ENCODE measurements at regions not wholly inside any gene's neighbourhood (a gene's known extent, or its start where the extent isn't known, plus 50 kb on each side); places are given as distances from the start of the nearest gene placed in this dataset.

DNA sequence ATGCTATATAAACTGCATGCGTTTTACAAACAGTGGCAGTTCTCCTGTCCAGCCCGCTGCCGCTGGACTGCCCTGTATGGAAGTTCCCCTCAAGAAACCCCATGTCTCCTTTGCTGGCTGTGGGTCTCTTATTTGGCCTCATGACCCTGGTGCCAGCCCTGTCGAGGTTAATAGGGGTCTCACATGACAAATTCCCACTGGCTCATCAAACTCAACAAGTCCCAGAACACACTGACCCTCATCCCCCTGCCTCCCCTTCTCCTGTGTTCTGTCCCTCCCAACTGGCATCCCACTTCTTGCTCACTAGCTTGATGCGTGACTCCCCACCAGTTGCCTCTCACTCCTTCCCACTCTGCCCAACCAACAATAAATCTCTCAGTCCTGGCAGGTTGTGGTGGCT lies 137.6 kb upstream of the HS6ST1 start:
- TF ChIP-seq, protein P1, sequence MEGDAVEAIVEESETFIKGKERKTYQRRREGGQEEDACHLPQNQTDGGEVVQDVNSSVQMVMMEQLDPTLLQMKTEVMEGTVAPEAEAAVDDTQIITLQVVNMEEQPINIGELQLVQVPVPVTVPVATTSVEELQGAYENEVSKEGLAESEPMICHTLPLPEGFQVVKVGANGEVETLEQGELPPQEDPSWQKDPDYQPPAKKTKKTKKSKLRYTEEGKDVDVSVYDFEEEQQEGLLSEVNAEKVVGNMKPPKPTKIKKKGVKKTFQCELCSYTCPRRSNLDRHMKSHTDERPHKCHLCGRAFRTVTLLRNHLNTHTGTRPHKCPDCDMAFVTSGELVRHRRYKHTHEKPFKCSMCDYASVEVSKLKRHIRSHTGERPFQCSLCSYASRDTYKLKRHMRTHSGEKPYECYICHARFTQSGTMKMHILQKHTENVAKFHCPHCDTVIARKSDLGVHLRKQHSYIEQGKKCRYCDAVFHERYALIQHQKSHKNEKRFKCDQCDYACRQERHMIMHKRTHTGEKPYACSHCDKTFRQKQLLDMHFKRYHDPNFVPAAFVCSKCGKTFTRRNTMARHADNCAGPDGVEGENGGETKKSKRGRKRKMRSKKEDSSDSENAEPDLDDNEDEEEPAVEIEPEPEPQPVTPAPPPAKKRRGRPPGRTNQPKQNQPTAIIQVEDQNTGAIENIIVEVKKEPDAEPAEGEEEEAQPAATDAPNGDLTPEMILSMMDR (conservative IDR thresholded peaks at IDR 0.05; ENCODE audit: low read depth, low read length), result no peak
- no peak for TF ChIP-seq EZH2 (IDR thresholded peaks at IDR 0.05; ENCODE audit: low read length, unreplicated experiment)
